ENCODE measurements at regions not wholly inside any gene's neighbourhood (a gene's known extent, or its start where the extent isn't known, plus 50 kb on each side); places are given as distances from the start of the nearest gene placed in this dataset.

GRCh38 chr20:11445891-11446290 lies 471.8 kb upstream of the BTBD3 start:
- no peak for TF ChIP-seq CTCF (conservative IDR thresholded peaks at IDR 0.05)
- TF ChIP-seq EZH2 (IDR thresholded peaks at IDR 0.05; ENCODE audit: low read depth), result no peak
